Loucy (cell line): ENCODE measurements at regions not wholly inside any gene's neighbourhood (a gene's known extent, or its start where the extent isn't known, plus 50 kb on each side); places are given as distances from the start of the nearest gene placed in this dataset.

Experiments used
- H2AFZ ChIP-seq: fragments of 200-600 bp; sonication (generic); 2 replicates; pipeline ENCODE4 v1.6.0; 2016; ENCODE audit warnings: antibody characterized with exemption, mild to moderate bottlenecking, low read length, moderate library complexity
- H3F3A ChIP-seq: fragments of 200-600 bp; 2 replicates; pipeline ENCODE4 v1.6.0; 2016; ENCODE audit warnings: antibody characterized with exemption, low read depth, mild to moderate bottlenecking
- H3K27me3 ChIP-seq: fragments of 200-600 bp; sonication (generic); 2 replicates; pipeline ENCODE4 v1.6.1; 2014; ENCODE audit warnings: low read length, mild to moderate bottlenecking; ENCODE audit not compliant: insufficient read depth, poor library complexity, severe bottlenecking
- H3K36me3 ChIP-seq: fragments of 200-600 bp; sonication (generic); 2 replicates; pipeline ENCODE4 v1.6.1; 2016; ENCODE audit warnings: low read length; ENCODE audit not compliant: insufficient read depth
- H3K4me1 ChIP-seq: fragments of 200-600 bp; sonication (generic); 2 replicates; pipeline ENCODE4 v1.5.1; 2014; ENCODE audit warnings: low read length, mild to moderate bottlenecking; ENCODE audit not compliant: insufficient read depth, poor library complexity, severe bottlenecking
- H3K4me2 ChIP-seq: fragments of 200-600 bp; sonication (generic); 2 replicates; pipeline ENCODE4 v1.6.0; 2014; ENCODE audit warnings: antibody characterized with exemption, low read length, low read depth, mild to moderate bottlenecking; ENCODE audit not compliant: poor library complexity, severe bottlenecking
- H3K4me3 ChIP-seq: fragments of 200-600 bp; sonication (generic); 2 replicates; pipeline ENCODE4 v1.5.1; 2014; ENCODE audit warnings: low read length, mild to moderate bottlenecking, mixed read lengths; ENCODE audit not compliant: poor library complexity, severe bottlenecking
- H3K79me2 ChIP-seq: fragments of 200-600 bp; sonication (generic); 2 replicates; pipeline ENCODE4 v1.6.1; 2014; ENCODE audit warnings: low read length; ENCODE audit not compliant: insufficient read depth
- H3K9ac ChIP-seq: fragments of 200-600 bp; sonication (generic); 2 replicates; pipeline ENCODE4 v1.6.0; 2014; ENCODE audit warnings: mild to moderate bottlenecking, low read depth, low read length, moderate library complexity; ENCODE audit not compliant: poor library complexity, severe bottlenecking
- H3K9me2 ChIP-seq: fragments of 200-600 bp; sonication (generic); replicated peaks from 2 replicates; pipeline ENCODE4 v1.6.1; 2016; ENCODE audit warnings: low read depth, low read length, mixed read lengths
- H3K9me3 ChIP-seq: fragments of 200-600 bp; sonication (generic); 2 replicates; pipeline ENCODE4 v1.6.1; 2014; ENCODE audit warnings: mild to moderate bottlenecking, antibody characterized with exemption, low read length, low read depth; ENCODE audit not compliant: insufficient read depth
- H4K20me1 ChIP-seq: fragments of 200-600 bp; sonication (generic); 2 replicates; pipeline ENCODE4 v1.6.0; 2014; ENCODE audit warnings: antibody characterized with exemption, low read length, mild to moderate bottlenecking; ENCODE audit not compliant: insufficient read depth, poor library complexity, severe bottlenecking
- EZH2phosphoT487 ChIP-seq: fragments of 200-600 bp; IDR thresholded peaks from 2 replicates; pipeline ENCODE4 v1.6.1; 2018; ENCODE audit warnings: antibody characterized with exemption, mild to moderate bottlenecking, moderate library complexity, borderline replicate concordance
- TF ChIP-seq, protein P1 (sequence below): fragments of 200-600 bp; sonication (generic); conservative IDR thresholded peaks from 2 replicates; pipeline ENCODE4 v1.5.1; 2014; ENCODE audit warnings: mild to moderate bottlenecking, antibody characterized with exemption, low read length

DNA sequence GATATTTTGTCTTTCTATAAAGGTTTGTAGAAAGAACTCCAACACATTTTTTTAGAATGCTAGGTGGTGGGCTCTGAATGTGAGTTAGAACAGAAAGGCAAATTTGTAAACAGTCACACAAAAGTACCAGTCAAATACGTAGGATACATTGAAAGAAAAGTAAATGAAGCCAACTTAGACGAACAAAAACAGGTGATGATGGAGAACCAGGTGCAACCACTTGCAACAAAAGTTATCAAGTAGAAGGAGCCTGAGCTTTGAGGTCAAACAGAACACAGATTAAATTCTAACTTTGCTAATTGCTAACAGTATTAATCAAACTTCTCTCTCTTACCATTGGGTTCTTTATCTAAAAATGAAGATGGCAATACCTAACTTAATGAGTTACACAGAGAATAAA, 62.7 kb upstream of the DAPP1 start:
- no peaks in the 10 kb centered on the region for H3K36me3 ChIP-seq
- no peaks in the 10 kb centered on the region for H3F3A ChIP-seq
- H3K4me2 ChIP-seq, result no peak overlapping the region
- TF ChIP-seq, protein P1, sequence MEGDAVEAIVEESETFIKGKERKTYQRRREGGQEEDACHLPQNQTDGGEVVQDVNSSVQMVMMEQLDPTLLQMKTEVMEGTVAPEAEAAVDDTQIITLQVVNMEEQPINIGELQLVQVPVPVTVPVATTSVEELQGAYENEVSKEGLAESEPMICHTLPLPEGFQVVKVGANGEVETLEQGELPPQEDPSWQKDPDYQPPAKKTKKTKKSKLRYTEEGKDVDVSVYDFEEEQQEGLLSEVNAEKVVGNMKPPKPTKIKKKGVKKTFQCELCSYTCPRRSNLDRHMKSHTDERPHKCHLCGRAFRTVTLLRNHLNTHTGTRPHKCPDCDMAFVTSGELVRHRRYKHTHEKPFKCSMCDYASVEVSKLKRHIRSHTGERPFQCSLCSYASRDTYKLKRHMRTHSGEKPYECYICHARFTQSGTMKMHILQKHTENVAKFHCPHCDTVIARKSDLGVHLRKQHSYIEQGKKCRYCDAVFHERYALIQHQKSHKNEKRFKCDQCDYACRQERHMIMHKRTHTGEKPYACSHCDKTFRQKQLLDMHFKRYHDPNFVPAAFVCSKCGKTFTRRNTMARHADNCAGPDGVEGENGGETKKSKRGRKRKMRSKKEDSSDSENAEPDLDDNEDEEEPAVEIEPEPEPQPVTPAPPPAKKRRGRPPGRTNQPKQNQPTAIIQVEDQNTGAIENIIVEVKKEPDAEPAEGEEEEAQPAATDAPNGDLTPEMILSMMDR, result no peak
- TF ChIP-seq EZH2phosphoT487, result no peak
- no peaks in the 10 kb centered on the region for H3K4me1 ChIP-seq
- no peaks in the 10 kb centered on the region for H3K27me3 ChIP-seq
- H2AFZ ChIP-seq, result no peak overlapping the region
- H4K20me1 ChIP-seq, result no peaks in the 10 kb centered on the region
- H3K9me3 ChIP-seq, result no peaks in the 10 kb centered on the region
- no peak overlapping the region for H3K9ac ChIP-seq
- no peaks in the 10 kb centered on the region for H3K9me2 ChIP-seq
- H3K79me2 ChIP-seq, result no peaks in the 10 kb centered on the region
- H3K4me3 ChIP-seq, result no peak overlapping the region

DNA sequence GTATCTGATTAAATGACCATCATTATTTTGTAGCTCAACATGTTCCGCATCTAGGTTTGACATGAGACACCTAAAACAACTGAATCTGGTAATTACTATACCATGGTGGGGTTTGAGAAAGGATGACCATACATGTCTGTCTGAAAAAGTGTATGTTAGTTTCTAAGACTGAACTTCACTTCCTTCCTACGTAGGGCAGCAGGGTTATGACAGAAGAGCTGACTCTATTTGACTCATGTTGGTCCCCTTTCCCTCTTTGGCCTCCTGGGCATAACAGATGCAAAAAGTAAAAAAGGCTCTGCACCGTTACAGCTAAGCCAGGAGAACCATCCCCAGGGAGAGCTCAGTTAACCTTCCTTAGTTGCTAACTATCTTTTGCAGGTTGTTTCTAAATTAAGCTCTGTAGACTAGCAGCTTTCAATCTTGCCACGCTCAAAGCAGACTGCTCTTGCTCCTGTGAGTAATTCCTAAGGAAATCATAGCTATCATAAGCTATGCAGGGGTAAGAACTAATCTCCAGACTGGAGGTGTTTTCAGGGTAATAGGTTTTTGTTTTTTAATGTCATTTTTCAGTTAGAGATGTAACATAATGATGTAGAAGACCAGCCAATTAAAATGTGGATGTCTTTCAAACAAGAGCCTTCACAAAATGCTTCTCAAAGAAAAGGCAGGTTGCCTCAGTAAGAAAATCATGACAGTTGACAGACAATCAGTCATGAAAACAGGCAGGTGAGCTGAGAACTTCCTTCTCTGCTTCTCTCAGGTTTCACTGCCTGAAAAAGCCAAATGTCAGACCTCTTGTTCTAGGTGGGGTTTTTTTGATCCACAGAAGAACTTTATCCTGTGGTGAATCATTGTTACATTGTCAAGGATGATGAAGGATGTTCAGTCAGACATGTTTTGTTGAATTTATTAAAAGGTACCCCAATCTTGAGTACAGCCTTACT, 66.9 kb upstream of the DAPP1 start:
- Histone ChIP-seq H3K9me2 (no peaks in the 10 kb centered on the region), H3K4me3 (no peak overlapping the region), H3K36me3 (no peaks in the 10 kb centered on the region), H3K79me2 (no peaks in the 10 kb centered on the region), H2AFZ (no peak overlapping the region), H4K20me1 (no peaks in the 10 kb centered on the region), H3K9me3 (no peaks in the 10 kb centered on the region), H3K4me1 (no peaks in the 10 kb centered on the region), H3K4me2 (no peak overlapping the region), H3F3A (no peaks in the 10 kb centered on the region), H3K9ac (no peak overlapping the region), H3K27me3 (no peaks in the 10 kb centered on the region)
- TF ChIP-seq, protein P1, result no peak
- TF ChIP-seq EZH2phosphoT487, result no peak

DNA sequence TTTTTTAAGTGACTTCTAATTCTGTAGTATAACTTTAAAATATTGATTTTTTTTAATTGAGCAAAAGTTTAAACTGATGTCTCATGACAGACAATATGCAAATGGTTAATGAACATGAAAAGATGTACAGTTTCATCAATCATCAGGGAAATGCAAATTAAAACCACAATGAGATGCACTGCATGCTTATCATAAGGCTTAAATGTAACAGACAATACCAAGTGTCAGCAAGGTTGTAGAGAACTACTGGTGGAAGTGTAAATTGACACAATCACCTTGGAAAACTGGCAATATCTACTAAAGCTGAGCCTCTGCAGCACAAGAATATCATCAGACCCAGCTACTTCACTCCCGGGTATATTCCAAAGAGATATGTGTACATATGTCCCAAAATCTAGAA, 70.2 kb upstream of the DAPP1 start:
- Histone ChIP-seq H3K9me3 (no peaks in the 10 kb centered on the region), H3K27me3 (no peaks in the 10 kb centered on the region), H3K79me2 (no peaks in the 10 kb centered on the region), H3K9me2 (no peaks in the 10 kb centered on the region), H4K20me1 (no peaks in the 10 kb centered on the region), H3F3A (no peaks in the 10 kb centered on the region), H3K36me3 (no peaks in the 10 kb centered on the region), H3K4me1 (no peaks in the 10 kb centered on the region), H3K4me2 (no peak overlapping the region), H2AFZ (no peak overlapping the region), H3K9ac (no peak overlapping the region), H3K4me3 (no peak overlapping the region)
- TF ChIP-seq, protein P1, result no peak
- no peak for TF ChIP-seq EZH2phosphoT487
